Sciatic nerve (tissue), 2 donors: ENCODE measurements at regions not wholly inside any gene's neighbourhood (a gene's known extent, or its start where the extent isn't known, plus 50 kb on each side); places are given as distances from the start of the nearest gene placed in this dataset.

Experiments
- ATAC-seq: fragments of 200-7000 bp; cut with Tn5 transposase; one replicate; pipeline ENCODE4 v1.9.1; 2020; ENCODE audit warnings: mild to moderate bottlenecking, moderate library complexity
- DNase-seq: peaks from one replicate; pipeline ENCODE4 v3.0.0-alpha.2; 2020; ENCODE audit warnings: low spot score
- intact Hi-C: fragments of 100-400 bp; cut with DNase I; formaldehyde crosslinking; loops from one replicate; pipeline ENCODE4 v1.14.2; 2022
- donor health status: DM: no; HTN: no; CAD: no.
- donor health status: DM: no; HTN: no; CAD: no.

GRCh38 chr3:19093084-19093483 is 55.2 kb upstream of the KCNH8 start:
- ATAC-seq (no peak), DNase-seq (no peak)
- intact Hi-C loops, result no loop called here

- ATAC-seq (no peak), DNase-seq (no peak)
- intact Hi-C loops, result no loop called here
Observed at GRCh38 chr3:19077388-19077787, 70.9 kb upstream of the KCNH8 start.

- intact Hi-C loops, result no loop called here
- DNase-seq, result no peak
- no peak for ATAC-seq
Observed at GRCh38 chr3:19075037-19075436, 73.3 kb upstream of the KCNH8 start.

- DNase-seq, result no peak
- ATAC-seq, result no peak
- intact Hi-C loops, result no loop called here
Observed at GRCh38 chr3:19074257-19074900, 73.9 kb upstream of the KCNH8 start.

- intact Hi-C loops, result no loop called here
- DNase-seq, result no peak
- no peak for ATAC-seq
Observed at GRCh38 chr3:19073341-19074105, 74.8 kb upstream of the KCNH8 start.

- intact Hi-C loops, result no loop called here
- ATAC-seq (no peak), DNase-seq (no peak)
Observed at GRCh38 chr3:19070325-19070724, 78.0 kb upstream of the KCNH8 start.

GRCh38 chr3:19065027-19065426 is 83.3 kb upstream of the KCNH8 start:
- no peak for ATAC-seq
- intact Hi-C loops, result no loop called here
- no peak for DNase-seq

GRCh38 chr3:19063936-19064335 is 84.4 kb upstream of the KCNH8 start:
- intact Hi-C loops, result no loop called here
- no peak for DNase-seq
- ATAC-seq, result no peak

GRCh38 chr3:19060404-19060803 is 87.9 kb upstream of the KCNH8 start:
- DNase-seq (no peak), ATAC-seq (no peak)
- intact Hi-C loops, result no loop called here

GRCh38 chr3:19052874-19053273 is 95.4 kb upstream of the KCNH8 start:
- ATAC-seq, result no peak
- no peak for DNase-seq
- intact Hi-C loops, result no loop called here

GRCh38 chr3:19046440-19046839 is 101.9 kb upstream of the KCNH8 start:
- intact Hi-C loops, result loop anchor here (10.0 kb wide), 1 partner anchor 468 kb away; no protein-coding TSS in a partner anchor
- ATAC-seq (no peak), DNase-seq (no peak)

GRCh38 chr3:19030522-19030839 is 117.8 kb upstream of the KCNH8 start:
- intact Hi-C loops, result no loop called here
- no peak for DNase-seq
- no peak for ATAC-seq

GRCh38 chr3:19029837-19030521 is 118.3 kb upstream of the KCNH8 start:
- no peak for DNase-seq
- intact Hi-C loops, result no loop called here
- no peak for ATAC-seq

GRCh38 chr3:19025441-19025840 is 122.9 kb upstream of the KCNH8 start:
- no peak for ATAC-seq
- DNase-seq, result no peak
- intact Hi-C loops, result no loop called here

- no peak for ATAC-seq
Observed at GRCh38 chr3:19022546-19022945, 125.8 kb upstream of the KCNH8 start.

GRCh38 chr3:19016851-19017250 is 131.5 kb upstream of the KCNH8 start:
- ATAC-seq (no peak), DNase-seq (no peak)
- intact Hi-C loops, result no loop called here

More at GRCh38 chr3:19022546-19022945, 125.8 kb upstream of the KCNH8 start:
- intact Hi-C loops, result no loop called here
- DNase-seq, result no peak

GRCh38 chr3:19013879-19014278 is 134.4 kb upstream of the KCNH8 start:
- DNase-seq (no peak), ATAC-seq (no peak)
- intact Hi-C loops, result no loop called here

- ATAC-seq (no peak), DNase-seq (no peak)
- intact Hi-C loops, result no loop called here
Observed at GRCh38 chr3:19012846-19013245, 135.5 kb upstream of the KCNH8 start.

GRCh38 chr3:19002606-19003005 is 145.7 kb upstream of the KCNH8 start:
- ATAC-seq (no peak), DNase-seq (no peak)
- intact Hi-C loops, result no loop called here

GRCh38 chr3:18998069-18998468 is 150.2 kb upstream of the KCNH8 start:
- intact Hi-C loops, result no loop called here
- ATAC-seq, result no peak
- no peak for DNase-seq
